ENCODE measurements at regions not wholly inside any gene's neighbourhood (a gene's known extent, or its start where the extent isn't known, plus 50 kb on each side); places are given as distances from the start of the nearest gene placed in this dataset.

GRCh38 chr16:59887856-59888255 lies 1153.7 kb upstream of the GOT2 start:
- TF ChIP-seq CTCF (IDR thresholded peaks at IDR 0.05; ENCODE audit: insufficient read depth, low read length, poor library complexity, severe bottlenecking) (no peak), EZH2phosphoT487 (conservative IDR thresholded peaks at IDR 0.05; ENCODE audit: low read length) (no peak)

All from SU-DHL-6 (cell line).